IPS-18c (cell line): ENCODE measurements at regions not wholly inside any gene's neighbourhood (a gene's known extent, or its start where the extent isn't known, plus 50 kb on each side); places are given as distances from the start of the nearest gene placed in this dataset.
"Not testable (repeated sequence)": the region's sequence is repeated elsewhere in the genome, so short reads cannot be mapped to it uniquely, and the experiment has no call there.

Experiments used
- H3K4me3 ChIP-seq: 2 replicates; pipeline ENCODE4 v1.7.0; 2013; ENCODE audit warnings: low read depth, mild to moderate bottlenecking, low read length, moderate library complexity; ENCODE audit not compliant: insufficient read depth
- H3K9me3 ChIP-seq: one replicate; pipeline ENCODE4 v1.6.1; 2013; ENCODE audit warnings: mild to moderate bottlenecking, low read length, moderate library complexity; ENCODE audit not compliant: control insufficient read depth, insufficient read depth

DNA sequence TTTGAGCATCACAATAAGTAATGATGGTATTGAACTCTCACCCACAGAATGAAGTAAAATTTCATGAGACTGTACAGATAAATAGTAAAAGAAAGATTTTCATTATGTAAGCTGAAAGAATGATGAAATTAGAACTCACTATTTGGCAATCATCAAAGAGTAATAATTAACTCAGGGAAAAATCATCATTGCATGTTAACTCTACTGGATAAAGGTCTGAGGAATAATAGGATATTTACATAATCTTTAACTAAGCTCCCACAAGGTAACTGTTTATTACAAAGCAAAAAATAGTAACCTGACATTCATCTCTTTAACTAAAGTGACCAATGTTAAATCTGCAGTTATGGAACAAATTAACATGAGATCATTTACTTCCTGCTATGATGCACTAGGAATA lies 739.9 kb downstream of the FAM181B start:
- H3K9me3 ChIP-seq = peaks cover 6% of the 10 kb centered on the region
- no peak overlapping the region for H3K4me3 ChIP-seq

DNA sequence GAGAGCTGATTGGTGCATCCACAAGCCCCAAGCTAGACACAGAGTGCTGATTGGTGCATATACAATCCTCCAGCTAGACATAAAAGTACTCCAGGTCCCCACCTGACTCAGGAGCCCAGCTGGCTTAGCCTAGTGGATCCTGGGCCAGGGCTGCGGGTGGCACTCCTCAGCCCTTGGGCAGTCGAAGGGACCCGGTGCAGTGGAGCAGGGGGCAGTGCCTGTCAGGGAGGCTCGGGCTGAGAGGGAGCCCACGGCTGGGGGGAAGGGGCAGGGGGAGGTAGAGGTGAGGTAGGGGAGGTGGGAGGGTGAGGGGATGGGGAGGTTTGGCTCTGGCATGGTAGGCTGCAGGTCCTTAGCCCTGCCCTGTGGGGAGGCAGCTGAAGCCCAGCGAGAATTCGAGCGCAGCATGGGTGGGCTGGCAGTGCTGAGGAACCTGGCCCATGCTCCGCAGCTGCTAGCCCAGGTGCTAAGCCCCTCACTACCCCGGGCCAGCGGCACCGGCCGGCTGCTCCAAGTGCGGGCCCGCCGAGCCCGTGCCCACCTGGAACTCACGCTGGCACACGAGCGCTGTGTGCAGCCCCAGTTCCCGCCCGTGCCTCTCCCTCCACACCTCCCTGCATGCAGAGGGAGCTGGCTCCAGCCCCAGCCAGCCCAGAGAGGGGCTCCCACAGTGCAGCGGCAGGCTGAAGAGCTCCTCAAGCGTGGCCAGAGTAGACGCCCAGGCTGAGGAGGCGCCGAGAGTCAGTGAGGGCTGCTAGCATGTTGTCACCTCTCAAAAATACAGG lies 742.8 kb downstream of the FAM181B start:
- H3K9me3 ChIP-seq = peaks cover 6% of the 10 kb centered on the region
- no peak overlapping the region for H3K4me3 ChIP-seq

DNA sequence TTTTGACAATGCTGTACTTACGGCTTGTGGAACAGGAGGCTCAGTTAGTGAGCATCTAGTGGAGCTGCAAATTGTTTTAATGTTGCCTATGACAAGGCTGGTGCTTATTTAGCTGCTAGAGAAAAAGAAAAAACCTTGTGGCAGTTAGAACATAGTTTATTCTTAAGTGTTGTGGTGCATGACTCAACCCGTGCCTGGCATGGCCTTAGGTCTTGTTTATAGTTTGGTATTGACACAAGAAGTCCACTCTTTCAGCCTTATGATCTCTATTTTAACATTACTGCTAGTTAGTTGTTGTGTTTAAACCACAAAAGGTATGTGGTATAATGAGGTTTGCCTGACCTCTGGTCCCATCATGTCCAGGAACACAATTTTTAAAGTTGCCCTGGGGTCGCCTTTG lies 744.6 kb downstream of the FAM181B start:
- Histone ChIP-seq H3K4me3 (no peak overlapping the region), H3K9me3 (peaks cover 6% of the 10 kb centered on the region)

DNA sequence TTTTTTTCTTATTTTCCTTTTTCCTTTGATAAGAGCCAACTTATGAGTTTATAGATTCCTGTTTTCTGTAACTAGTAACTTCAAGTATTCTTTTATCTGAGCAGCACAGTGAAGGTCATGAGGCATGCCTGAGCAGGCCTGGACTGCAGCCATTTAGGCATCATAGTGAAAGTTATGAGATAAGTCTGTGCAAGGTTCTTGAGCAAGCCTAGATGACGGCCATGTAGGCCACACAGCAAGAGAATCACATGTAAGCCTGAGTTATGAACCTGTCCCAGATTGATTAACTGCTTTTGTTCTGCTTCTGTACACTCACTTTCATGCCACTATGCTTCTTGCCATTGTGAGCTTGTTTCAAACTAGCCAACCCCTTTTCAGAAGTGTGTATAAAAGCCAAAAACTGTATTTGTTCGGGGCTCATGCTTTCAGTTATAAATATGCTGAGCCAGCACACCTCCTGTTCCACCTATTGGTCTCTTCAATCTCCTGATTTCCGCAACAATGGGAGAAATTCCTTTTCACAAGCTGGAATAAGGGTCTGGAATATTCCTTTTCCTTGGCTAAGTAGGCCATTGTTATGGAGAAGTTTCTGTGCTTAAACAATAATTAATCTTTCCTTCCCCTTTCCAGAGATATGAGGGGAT lies 745.7 kb downstream of the FAM181B start:
- H3K9me3 ChIP-seq = peaks cover 6% of the 10 kb centered on the region
- no peak overlapping the region for H3K4me3 ChIP-seq

DNA sequence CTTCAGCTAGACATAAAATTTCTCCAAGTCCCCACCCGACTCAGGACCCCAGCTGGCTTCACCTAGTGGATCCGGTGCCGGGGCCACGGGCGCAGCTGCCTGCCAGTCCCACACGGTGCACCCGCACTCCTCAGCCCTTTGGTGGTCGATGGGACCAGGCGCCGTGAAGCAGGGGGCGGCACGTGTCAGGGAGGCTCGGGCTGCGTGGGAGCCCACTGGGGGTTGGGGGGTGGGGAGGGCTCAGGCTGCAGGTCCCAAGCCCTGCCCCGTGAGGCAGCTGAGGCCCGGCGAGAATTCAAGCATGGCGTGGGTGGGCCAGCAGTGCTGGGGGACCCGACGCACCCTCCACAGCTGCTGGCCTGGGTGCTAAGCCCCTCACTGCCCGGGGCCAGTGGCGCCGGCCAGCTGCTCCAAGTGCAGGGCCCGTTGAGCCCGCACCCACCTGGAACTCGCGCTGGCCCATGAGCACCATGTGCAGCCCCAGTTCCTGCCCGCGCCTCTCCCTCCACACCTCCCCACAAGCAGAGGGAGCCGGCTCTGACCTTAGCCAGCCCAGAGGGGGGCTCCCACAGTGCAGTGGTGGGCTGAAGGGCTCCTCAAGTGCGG lies 747.0 kb downstream of the FAM181B start:
- Histone ChIP-seq H3K9me3 (peaks cover 6% of the 10 kb centered on the region), H3K4me3 (no peak overlapping the region)

DNA sequence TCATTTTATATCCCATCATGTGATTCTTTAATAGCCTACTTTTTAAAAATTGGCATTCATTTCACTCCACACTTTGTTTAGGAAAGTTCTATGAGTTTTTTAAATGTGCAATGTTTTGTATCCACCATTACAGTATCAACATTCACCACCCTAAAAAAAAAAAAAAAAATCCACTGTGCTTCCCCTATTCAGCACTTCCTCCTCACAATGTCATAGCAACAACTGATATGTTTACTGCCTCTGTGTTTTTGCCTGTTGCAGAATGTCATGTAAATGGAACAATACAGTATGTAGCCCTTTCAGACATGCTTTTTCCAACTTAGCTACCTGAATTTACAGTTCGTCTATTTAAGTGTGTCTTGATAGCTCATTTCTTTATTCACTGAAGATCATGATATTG lies 754.2 kb downstream of the FAM181B start:
- no peaks in the 10 kb centered on the region for H3K9me3 ChIP-seq

DNA sequence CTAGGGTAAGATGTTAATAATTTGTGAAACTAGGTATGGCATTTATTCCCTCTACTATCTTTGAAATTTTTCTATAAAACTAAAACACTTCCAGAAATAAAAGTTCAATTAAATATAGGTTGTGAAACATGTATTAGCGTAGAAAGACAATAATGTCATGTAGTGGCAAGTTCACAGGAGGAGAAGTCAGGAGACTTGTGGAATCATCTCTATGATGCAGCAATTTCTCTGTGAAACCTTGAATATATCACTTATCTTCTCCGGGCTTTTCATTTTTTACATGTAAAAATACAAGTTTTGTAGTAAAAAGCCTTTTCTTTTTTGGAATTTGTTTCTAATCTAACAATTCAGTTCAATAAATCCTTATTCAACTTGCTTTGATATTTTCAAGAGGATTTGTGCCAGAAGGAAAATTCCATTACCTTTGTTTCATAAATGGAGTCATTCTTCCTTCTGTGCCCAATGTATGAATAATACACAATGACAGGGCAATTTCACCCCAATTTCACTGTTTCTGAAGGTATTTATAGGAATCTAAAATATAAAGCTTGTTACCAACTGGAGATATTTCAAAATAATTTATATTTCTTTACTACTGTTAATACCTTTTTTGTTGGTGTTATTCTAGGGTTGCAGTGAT lies 758.3 kb downstream of the FAM181B start:
- H3K9me3 ChIP-seq = no peaks in the 10 kb centered on the region
- H3K4me3 ChIP-seq = no peak overlapping the region

More for the DNA sequence above, 754.2 kb downstream of the FAM181B start:
- no peak overlapping the region for H3K4me3 ChIP-seq

DNA sequence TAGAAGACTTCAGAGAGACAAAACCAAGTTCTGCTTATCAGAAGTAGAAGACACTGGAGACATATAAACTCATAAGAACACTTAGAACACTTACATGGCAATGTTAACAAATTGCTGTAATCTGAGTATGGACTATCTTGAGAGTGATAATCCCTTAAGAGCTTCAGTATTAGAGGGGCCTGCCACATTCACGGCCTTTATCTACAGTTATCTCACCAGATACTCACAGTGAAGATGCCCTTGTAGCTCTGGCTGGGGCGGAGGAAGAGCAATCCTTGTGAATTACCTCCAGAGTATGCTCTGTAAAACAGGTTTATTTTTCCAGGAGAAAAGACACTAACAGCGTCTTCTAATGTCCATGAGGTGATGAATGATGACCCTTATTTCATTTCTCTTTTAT lies 762.8 kb downstream of the FAM181B start:
- Histone ChIP-seq H3K9me3 (no peaks in the 10 kb centered on the region), H3K4me3 (no peak overlapping the region)

DNA sequence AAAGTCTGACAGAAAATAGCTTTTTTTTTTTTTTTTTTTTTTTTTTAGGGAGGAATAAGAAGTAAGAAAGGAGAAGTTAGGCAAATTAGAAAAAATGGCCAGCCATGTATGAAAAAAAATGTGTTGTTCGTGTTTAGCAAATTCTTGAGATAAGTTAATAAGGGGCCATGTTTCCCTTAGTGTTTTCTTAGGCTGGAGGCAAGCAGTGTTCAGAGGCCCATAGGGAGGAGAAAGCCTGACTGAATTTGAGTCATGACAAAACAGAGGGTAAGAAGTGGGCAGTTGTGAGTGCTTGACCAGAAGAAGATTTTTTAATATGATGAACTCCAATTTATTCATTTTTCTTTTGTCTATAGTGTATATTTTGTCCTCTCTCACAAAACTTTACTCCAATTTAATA lies 766.4 kb downstream of the FAM181B start:
- Histone ChIP-seq H3K9me3 (no peaks in the 10 kb centered on the region), H3K4me3 (no peak overlapping the region)

DNA sequence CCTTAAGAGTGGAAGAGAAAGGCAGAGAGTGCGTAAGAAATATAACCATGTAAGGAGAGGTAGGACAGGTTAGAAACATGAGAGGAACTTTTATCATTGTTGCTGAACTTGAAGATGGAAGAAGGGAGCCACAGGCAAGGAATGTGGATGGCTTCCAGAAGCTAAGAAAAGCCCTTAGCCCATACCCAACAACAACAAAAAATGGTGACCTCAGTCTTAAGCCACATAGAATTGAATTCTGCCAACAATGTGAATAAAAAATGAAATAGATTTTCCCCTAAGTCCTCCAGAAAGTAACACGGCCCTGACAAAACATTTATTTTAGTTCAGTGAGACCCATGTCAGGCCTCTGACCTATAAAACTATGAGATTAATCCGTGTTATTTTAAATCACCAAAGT lies 767.3 kb downstream of the FAM181B start:
- no peak overlapping the region for H3K4me3 ChIP-seq

DNA sequence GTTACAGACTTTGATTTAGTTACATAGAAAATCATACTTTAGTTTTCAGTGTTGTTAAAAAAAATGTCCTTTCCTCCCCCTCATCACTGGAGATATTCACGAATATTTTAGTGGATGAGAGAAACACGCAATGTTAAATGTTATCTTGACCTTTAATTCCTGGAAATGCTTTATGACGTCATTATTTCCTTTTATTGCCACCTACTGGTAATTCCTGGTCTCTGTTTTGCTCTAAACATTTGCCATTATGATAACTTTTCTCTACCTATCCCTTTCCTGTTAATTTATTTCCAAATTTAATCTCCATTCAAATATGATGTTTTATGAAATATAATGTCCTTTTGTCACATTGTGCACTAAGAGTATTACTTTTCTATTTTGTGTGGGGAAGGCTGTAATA lies 770.6 kb downstream of the FAM181B start:
- Histone ChIP-seq H3K4me3 (no peak overlapping the region), H3K9me3 (no peaks in the 10 kb centered on the region)

More for the DNA sequence above, 767.3 kb downstream of the FAM181B start:
- no peaks in the 10 kb centered on the region for H3K9me3 ChIP-seq

DNA sequence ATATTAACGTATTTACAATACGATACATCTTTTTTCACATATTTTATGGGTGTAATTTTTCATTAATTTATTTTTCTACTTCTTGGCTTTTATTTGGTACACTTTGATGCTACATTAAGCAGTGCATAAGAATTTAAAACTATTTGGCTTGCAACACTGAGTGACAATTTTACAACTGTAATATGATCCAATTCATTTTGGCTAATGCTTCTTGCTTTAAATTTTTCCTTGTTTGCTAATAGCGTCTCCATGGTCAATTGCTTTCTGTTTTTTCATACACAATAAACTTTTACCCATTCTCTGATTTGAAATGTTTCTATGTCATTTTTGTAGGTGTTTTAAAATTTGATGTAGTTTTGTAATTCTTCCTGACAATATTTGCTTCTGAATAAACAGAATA lies 773.2 kb downstream of the FAM181B start:
- Histone ChIP-seq H3K9me3 (no peaks in the 10 kb centered on the region), H3K4me3 (no peak overlapping the region)

DNA sequence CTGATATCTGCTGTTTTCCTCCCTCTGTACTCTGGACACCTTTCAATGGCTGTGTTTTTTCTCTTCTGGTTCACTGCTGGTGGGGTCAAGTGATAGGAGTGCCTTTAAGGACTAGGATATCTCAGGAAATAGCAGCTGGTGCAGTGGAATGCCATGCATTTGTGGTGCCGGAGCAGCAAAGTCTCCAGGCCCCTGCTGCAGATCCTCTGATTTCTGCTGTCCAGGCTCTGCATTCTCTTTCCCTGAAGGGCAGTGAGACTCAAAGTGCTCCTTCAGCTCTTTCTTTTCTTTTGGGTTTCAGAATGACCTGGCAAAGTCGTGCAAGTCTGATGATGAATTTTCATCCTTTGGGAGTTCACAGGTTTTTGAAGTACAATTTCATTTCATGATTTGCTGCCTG lies 774.3 kb downstream of the FAM181B start:
- H3K4me3 ChIP-seq = no peak overlapping the region
- no peaks in the 10 kb centered on the region for H3K9me3 ChIP-seq

DNA sequence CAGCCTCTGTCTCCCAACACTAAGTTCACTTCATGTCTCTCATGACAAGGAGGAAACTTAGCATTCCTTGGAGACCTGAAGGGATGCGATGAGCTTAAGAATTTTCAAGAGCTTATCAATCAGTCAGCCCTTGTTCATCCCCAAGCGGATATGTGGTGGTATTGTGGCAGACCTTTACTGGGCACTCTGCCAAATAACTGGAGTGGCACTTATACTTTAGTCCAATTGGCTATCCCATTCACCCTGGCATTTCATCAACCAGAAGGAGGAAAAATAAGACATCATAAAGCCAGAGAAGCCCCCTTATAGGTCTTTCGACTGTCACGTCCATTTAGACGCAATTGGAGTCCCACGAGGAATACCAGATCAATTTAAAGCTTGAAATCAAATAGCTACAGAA lies 779.4 kb downstream of the FAM181B start:
- not testable (repeated sequence) for H3K9me3 ChIP-seq, H3K4me3 ChIP-seq

DNA sequence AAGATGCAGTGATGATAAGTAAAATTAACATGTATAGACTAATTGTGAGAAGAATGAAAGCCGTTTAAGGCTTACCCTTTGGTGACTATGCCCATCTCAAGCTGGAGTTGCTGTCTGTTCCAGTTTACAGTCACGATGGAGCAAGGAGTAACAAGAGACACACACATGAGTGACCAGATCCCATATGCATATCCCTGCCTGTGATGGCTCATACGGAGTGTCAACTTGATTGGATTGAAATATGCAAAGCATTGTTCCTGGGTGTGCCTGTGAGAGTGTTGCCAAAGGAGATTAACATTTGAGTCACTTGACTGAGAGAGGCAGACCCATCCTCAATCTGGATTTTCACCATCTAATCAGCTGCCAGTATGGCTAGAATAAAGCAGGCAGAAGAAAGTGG lies 786.8 kb downstream of the FAM181B start:
- Histone ChIP-seq H3K4me3 (no peak overlapping the region), H3K9me3 (no peaks in the 10 kb centered on the region)

DNA sequence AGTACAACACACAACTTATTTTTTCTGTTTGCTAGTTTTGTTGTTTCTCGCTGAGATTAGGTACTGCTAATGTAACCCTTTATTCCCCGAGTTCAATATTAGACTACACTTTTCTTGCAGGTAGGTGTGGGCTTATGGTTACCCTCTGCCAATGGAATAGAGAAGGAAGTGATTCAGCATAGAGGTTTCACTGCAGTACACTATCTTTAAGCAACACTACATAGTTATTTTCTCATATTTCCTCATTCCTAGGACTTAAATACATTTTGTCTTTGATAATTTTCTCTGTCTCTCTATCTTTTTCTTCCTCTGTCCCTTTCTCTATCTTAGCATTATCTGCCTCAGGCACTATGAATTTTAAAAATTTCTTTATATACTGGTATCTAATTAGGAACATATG lies 791.0 kb downstream of the FAM181B start:
- Histone ChIP-seq H3K4me3 (no peak overlapping the region), H3K9me3 (no peaks in the 10 kb centered on the region)

DNA sequence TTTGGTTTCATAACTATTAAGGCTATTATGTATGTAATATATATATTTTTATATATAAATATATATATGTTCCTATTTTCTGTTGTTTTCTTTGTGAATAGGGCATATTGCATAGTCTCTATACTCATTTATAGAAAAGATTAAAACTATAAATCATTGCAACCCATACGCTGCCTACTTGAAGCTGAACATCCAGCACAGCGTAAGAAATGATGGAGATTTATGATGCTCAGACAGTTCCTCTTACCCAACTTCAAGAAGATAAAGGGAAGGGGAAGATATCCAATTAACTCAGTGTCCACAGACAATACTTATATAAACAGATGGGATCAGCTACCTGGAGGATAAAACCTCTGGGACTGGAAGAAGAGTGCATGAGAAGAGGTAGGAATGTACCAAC lies 791.7 kb downstream of the FAM181B start:
- Histone ChIP-seq H3K9me3 (no peaks in the 10 kb centered on the region), H3K4me3 (no peak overlapping the region)

DNA sequence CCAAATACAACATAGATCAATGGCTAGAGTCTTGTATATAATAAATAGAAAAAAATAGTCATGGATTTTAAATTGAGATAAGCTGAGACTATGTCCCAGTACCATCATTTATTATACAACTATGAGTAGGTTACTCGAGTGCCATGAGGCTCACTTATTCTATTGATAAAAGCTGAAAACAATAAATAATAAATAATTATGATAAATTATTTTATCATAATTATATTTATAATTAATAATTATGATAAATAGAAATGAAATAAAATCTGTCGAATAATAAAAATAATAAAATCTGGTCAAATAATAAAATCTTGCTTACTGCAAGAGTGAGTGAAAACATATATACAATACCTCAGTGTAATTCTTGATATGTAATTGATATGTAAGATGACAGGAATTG lies 801.4 kb downstream of the FAM181B start:
- H3K4me3 ChIP-seq = no peak overlapping the region
- no peaks in the 10 kb centered on the region for H3K9me3 ChIP-seq
